HG03354 (cell line): ENCODE measurements at regions not wholly inside any gene's neighbourhood (a gene's known extent, or its start where the extent isn't known, plus 50 kb on each side); places are given as distances from the start of the nearest gene placed in this dataset.
"Not testable (repeated sequence)": the region's sequence is repeated elsewhere in the genome, so short reads cannot be mapped to it uniquely, and the experiment has no call there.

Experiments used
- ATAC-seq: cut with Tn5 transposase; IDR thresholded peaks from one replicate; pipeline ENCODE4 v1.9.1; 2021; ENCODE audit warnings: mild to moderate bottlenecking; ENCODE audit not compliant: unreplicated experiment, poor library complexity, severe bottlenecking

- no peak for ATAC-seq
Observed at GRCh38 chr14:38973083-38973700, 129.8 kb downstream of the SEC23A start.

GRCh38 chr14:38972511-38972910 is 130.5 kb downstream of the SEC23A start:
- ATAC-seq, result no peak

- ATAC-seq, result no peak
Observed at GRCh38 chr14:38971258-38971921, 131.6 kb downstream of the SEC23A start.

GRCh38 chr14:38964630-38965029 is 138.4 kb downstream of the SEC23A start:
- ATAC-seq, result no peak

GRCh38 chr14:38960946-38961531 is 142.0 kb downstream of the SEC23A start:
- ATAC-seq, result no peak

GRCh38 chr14:38959021-38959420 is 144.0 kb downstream of the SEC23A start:
- no peak for ATAC-seq

- no peak for ATAC-seq
Observed at GRCh38 chr14:38958589-38958988, 144.4 kb downstream of the SEC23A start.

GRCh38 chr14:38951451-38951850 is 151.6 kb downstream of the SEC23A start:
- no peak for ATAC-seq

- no peak for ATAC-seq
Observed at GRCh38 chr14:38950676-38951075, 152.4 kb downstream of the SEC23A start.

- no peak for ATAC-seq
Observed at GRCh38 chr14:38948576-38948975, 154.5 kb downstream of the SEC23A start.

GRCh38 chr14:38948171-38948570 is 154.9 kb downstream of the SEC23A start:
- no peak for ATAC-seq

GRCh38 chr14:38947343-38947742 is 155.7 kb downstream of the SEC23A start:
- no peak for ATAC-seq

GRCh38 chr14:38944691-38945090 is 158.3 kb downstream of the SEC23A start:
- no peak for ATAC-seq

GRCh38 chr14:38941488-38941887 is 161.5 kb downstream of the SEC23A start:
- ATAC-seq, result no peak

GRCh38 chr14:38932653-38933000 is 170.4 kb downstream of the SEC23A start:
- not testable (repeated sequence) for ATAC-seq

GRCh38 chr14:38931969-38932652 is 170.9 kb downstream of the SEC23A start:
- no peak for ATAC-seq

- ATAC-seq, result no peak
Observed at GRCh38 chr14:38930898-38931297, 172.1 kb downstream of the SEC23A start.

GRCh38 chr14:38930022-38930421 is 173.0 kb downstream of the SEC23A start:
- ATAC-seq, result no peak

- no peak for ATAC-seq
Observed at GRCh38 chr14:38929416-38929815, 173.6 kb downstream of the SEC23A start.

- not testable (repeated sequence) for ATAC-seq
Observed at GRCh38 chr14:38921893-38922292, 181.1 kb downstream of the SEC23A start.

- ATAC-seq, result no peak
Observed at GRCh38 chr14:38915125-38915524, 187.9 kb downstream of the SEC23A start.
